Trophoblast cell (in vitro differentiated cells and primary cell): ENCODE measurements at regions not wholly inside any gene's neighbourhood (a gene's known extent, or its start where the extent isn't known, plus 50 kb on each side); places are given as distances from the start of the nearest gene placed in this dataset.

Source experiments
- DNase-seq, 2 donors: peaks; one replicate each; pipeline ENCODE4 v3.0.0-alpha.2; 2016
- H2AFZ ChIP-seq: 2 replicates; pipeline ENCODE4 v1.6.1; 2013; ENCODE audit warnings: low read length, moderate library complexity, mild to moderate bottlenecking; ENCODE audit not compliant: insufficient read depth, poor library complexity
- H2AK5ac ChIP-seq: 2 replicates; pipeline ENCODE4 v1.6.1; 2013; ENCODE audit warnings: mild to moderate bottlenecking, low read length
- H2BK120ac ChIP-seq: 2 replicates; pipeline ENCODE4 v1.6.1; 2013; ENCODE audit warnings: low read length, mild to moderate bottlenecking, moderate library complexity; ENCODE audit not compliant: insufficient read depth, poor library complexity
- H2BK12ac ChIP-seq: 2 replicates; pipeline ENCODE4 v1.6.1; 2013; ENCODE audit warnings: mild to moderate bottlenecking, low read length, moderate library complexity
- H2BK5ac ChIP-seq: 2 replicates; pipeline ENCODE4 v1.6.1; 2013; ENCODE audit warnings: low read length, low read depth, moderate library complexity, mild to moderate bottlenecking; ENCODE audit not compliant: poor library complexity
- H3K14ac ChIP-seq: 2 replicates; pipeline ENCODE4 v1.6.1; 2013; ENCODE audit warnings: mild to moderate bottlenecking, low read length
- H3K18ac ChIP-seq: 2 replicates; pipeline ENCODE4 v1.6.1; 2013; ENCODE audit warnings: mild to moderate bottlenecking, low read length
- H3K23ac ChIP-seq: 2 replicates; pipeline ENCODE4 v1.6.1; 2013; ENCODE audit warnings: low read length
- H3K27ac ChIP-seq: 2 replicates; pipeline ENCODE4 v1.5.1; 2013; ENCODE audit warnings: low read depth, mild to moderate bottlenecking, inconsistent platforms, low read length, moderate library complexity
- H3K27me3 ChIP-seq: 2 replicates; pipeline ENCODE4 v1.6.1; 2013; ENCODE audit warnings: inconsistent platforms, mild to moderate bottlenecking, low read length, moderate library complexity; ENCODE audit not compliant: insufficient read depth
- H3K36me3 ChIP-seq, 2 experiments: 1 replicate in 1 of 2; 2 replicates in 1 of 2; pipeline ENCODE4 v1.6.1; 2013; ENCODE audit warnings: low read length in 2 of 2, mild to moderate bottlenecking in 2 of 2, moderate library complexity in 1 of 2; ENCODE audit not compliant: insufficient read depth in 2 of 2, control insufficient read depth in 1 of 2
- H3K4ac ChIP-seq: 2 replicates; pipeline ENCODE4 v1.6.1; 2013; ENCODE audit warnings: low read depth, mild to moderate bottlenecking, low read length, moderate library complexity
- H3K4me1 ChIP-seq, 2 experiments: 1 replicate in 1 of 2; 2 replicates in 1 of 2; pipeline ENCODE4 v1.6.1; 2013; ENCODE audit warnings: low read length in 2 of 2, mild to moderate bottlenecking in 2 of 2, moderate library complexity in 1 of 2; ENCODE audit not compliant: insufficient read depth in 2 of 2, control insufficient read depth in 1 of 2
- H3K4me2 ChIP-seq: 2 replicates; pipeline ENCODE4 v1.6.1; 2013; ENCODE audit warnings: inconsistent platforms, mild to moderate bottlenecking, low read length, moderate library complexity
- H3K4me3 ChIP-seq: 2 replicates; pipeline ENCODE4 v1.5.1; 2013; ENCODE audit warnings: mild to moderate bottlenecking, low read depth, low read length, inconsistent platforms
- H3K79me1 ChIP-seq: one replicate; pipeline ENCODE4 v1.6.1; 2013; ENCODE audit warnings: low read length
- H3K79me2 ChIP-seq: 2 replicates; pipeline ENCODE4 v1.6.1; 2013; ENCODE audit warnings: low read length, mild to moderate bottlenecking; ENCODE audit not compliant: control insufficient read depth, insufficient read depth, poor library complexity
- H3K9ac ChIP-seq: 2 replicates; pipeline ENCODE4 v1.6.1; 2013; ENCODE audit warnings: mild to moderate bottlenecking, low read length
- H3K9me3 ChIP-seq: 2 replicates; pipeline ENCODE4 v1.6.1; 2013; ENCODE audit warnings: low read depth, mild to moderate bottlenecking, control low read depth, inconsistent platforms, low read length; ENCODE audit not compliant: insufficient read depth
- H4K12ac ChIP-seq: 2 replicates; pipeline ENCODE4 v1.6.1; 2013; ENCODE audit warnings: low read depth, mild to moderate bottlenecking, low read length, moderate library complexity
- H4K8ac ChIP-seq: 2 replicates; pipeline ENCODE4 v1.6.1; 2013; ENCODE audit warnings: low read depth, mild to moderate bottlenecking, low read length, moderate library complexity
- H4K91ac ChIP-seq: one replicate; pipeline ENCODE4 v1.6.1; 2013; ENCODE audit warnings: low read depth, mild to moderate bottlenecking, low read length, moderate library complexity
- WGBS: extraction: QIAGEN DNeasy Blood & Tissue Kit; methylation state at CpG from one replicate; pipeline ENCODE4 v1.1.7; 2013; ENCODE audit warnings: missing lambda C conversion rate; ENCODE audit not compliant: insufficient read length, insufficient coverage; ENCODE audit errors: extremely low coverage; 5-methylcytosine and 5-hydroxymethylcytosine counted together

GRCh38 chr17:54009502-54009901 is 186.8 kb downstream of the KIF2B start:
- Histone ChIP-seq H2BK5ac (no peak overlapping the region), H3K79me1 (no peaks in the 10 kb centered on the region), H3K23ac (no peak overlapping the region), H3K4ac (no peak overlapping the region), H2AK5ac (no peak overlapping the region), H3K9ac (no peak overlapping the region), H3K4me3 (no peak overlapping the region), H3K18ac (no peak overlapping the region), H3K4me1 (no peaks in the 10 kb centered on the region), H3K36me3 (no peaks in the 10 kb centered on the region), H3K9me3 (no peaks in the 10 kb centered on the region), H3K27ac (no peak overlapping the region), H3K14ac (no peak overlapping the region), H3K79me2 (no peaks in the 10 kb centered on the region), H4K12ac (no peak overlapping the region), H3K4me2 (no peak overlapping the region), H2BK12ac (no peak overlapping the region), H2AFZ (no peak overlapping the region), H4K91ac (no peak overlapping the region), H4K8ac (no peak overlapping the region), H3K27me3 (no peaks in the 10 kb centered on the region), H2BK120ac (no peak overlapping the region)
- DNase-seq = no peak
- no CpG with 5 or more reads among the region's 4 CpGs for WGBS

DNA sequence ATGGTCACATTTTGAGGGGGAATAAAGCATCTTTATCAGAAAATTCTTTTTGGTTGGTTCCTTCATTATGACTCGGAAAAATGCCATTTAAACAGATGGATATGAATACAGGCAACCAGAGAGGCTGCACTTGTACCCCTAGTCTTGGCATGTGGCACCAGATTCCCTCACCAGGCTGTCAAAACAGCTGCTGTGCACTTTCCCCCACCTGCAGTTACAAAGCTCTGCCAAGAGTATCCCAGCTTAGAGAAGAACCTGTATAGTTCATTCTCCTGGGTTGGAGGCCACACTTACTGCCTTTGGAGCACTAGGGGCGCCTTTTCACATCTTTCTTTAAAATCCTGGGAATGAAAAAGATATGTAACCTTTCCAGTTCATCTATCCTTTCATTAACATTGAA is 190.3 kb downstream of the KIF2B start:
- no peak overlapping the region for H3K4me3 ChIP-seq
- H3K9me3 ChIP-seq = no peaks in the 10 kb centered on the region
- H3K18ac ChIP-seq = no peak overlapping the region
- H2BK5ac ChIP-seq = no peak overlapping the region
- H3K27ac ChIP-seq = no peak overlapping the region
- H2BK12ac ChIP-seq = no peak overlapping the region
- H3K23ac ChIP-seq = no peak overlapping the region
- no peak overlapping the region for H2BK120ac ChIP-seq
- H4K12ac ChIP-seq = no peak overlapping the region
- no peak overlapping the region for H3K9ac ChIP-seq
- H3K4me2 ChIP-seq = no peak overlapping the region
- WGBS = no CpG with 5 or more reads among the region's 2 CpGs
- no peak overlapping the region for H3K4ac ChIP-seq
- no peaks in the 10 kb centered on the region for H3K79me1 ChIP-seq
- H4K91ac ChIP-seq = no peak overlapping the region
- no peaks in the 10 kb centered on the region for H3K79me2 ChIP-seq
- H3K36me3 ChIP-seq = no peaks in the 10 kb centered on the region
- DNase-seq = no peak
- H3K27me3 ChIP-seq = no peaks in the 10 kb centered on the region
- no peak overlapping the region for H2AK5ac ChIP-seq
- H3K4me1 ChIP-seq = no peaks in the 10 kb centered on the region
- no peak overlapping the region for H2AFZ ChIP-seq
- no peak overlapping the region for H3K14ac ChIP-seq
- H4K8ac ChIP-seq = no peak overlapping the region

DNA sequence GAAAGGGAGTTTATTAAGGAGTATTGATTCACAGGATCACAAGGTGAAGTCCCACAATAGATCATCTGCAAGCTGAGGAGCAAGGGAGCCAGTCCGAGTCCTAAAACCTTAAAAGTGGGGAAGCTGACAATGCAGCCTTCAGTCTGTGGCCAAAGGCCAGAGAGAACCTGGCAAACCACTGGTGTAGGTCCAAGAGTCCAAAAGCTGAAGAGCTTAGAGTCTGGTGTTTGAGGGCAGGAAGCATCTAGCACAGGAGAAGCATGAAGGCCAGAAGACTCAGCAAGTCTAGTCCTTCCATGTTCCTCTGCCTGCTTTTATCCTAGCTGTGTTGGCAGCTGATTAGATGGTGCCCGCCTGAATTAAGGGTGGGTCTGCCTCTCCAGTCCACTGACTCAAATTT is 193.0 kb downstream of the KIF2B start:
- no peak overlapping the region for H2BK12ac ChIP-seq
- H3K9ac ChIP-seq = no peak overlapping the region
- H3K4me3 ChIP-seq = no peak overlapping the region
- no peak overlapping the region for H2BK5ac ChIP-seq
- no peaks in the 10 kb centered on the region for H3K4me1 ChIP-seq
- no peak overlapping the region for H3K4me2 ChIP-seq
- no peaks in the 10 kb centered on the region for H3K9me3 ChIP-seq
- no peak overlapping the region for H3K4ac ChIP-seq
- no peaks in the 10 kb centered on the region for H3K79me1 ChIP-seq
- no peak overlapping the region for H3K23ac ChIP-seq
- no peaks in the 10 kb centered on the region for H3K36me3 ChIP-seq
- no peak overlapping the region for H3K14ac ChIP-seq
- no peak overlapping the region for H2BK120ac ChIP-seq
- H3K27ac ChIP-seq = no peak overlapping the region
- no peaks in the 10 kb centered on the region for H3K79me2 ChIP-seq
- H3K27me3 ChIP-seq = no peaks in the 10 kb centered on the region
- no peak overlapping the region for H2AK5ac ChIP-seq
- no peak for DNase-seq
- no peak overlapping the region for H2AFZ ChIP-seq
- WGBS = no CpG with 5 or more reads among the region's 2 CpGs
- no peak overlapping the region for H4K8ac ChIP-seq
- no peak overlapping the region for H4K12ac ChIP-seq
- H3K18ac ChIP-seq = no peak overlapping the region
- H4K91ac ChIP-seq = no peak overlapping the region

- Histone ChIP-seq H3K14ac (no peak overlapping the region), H3K9ac (no peak overlapping the region), H2AK5ac (no peak overlapping the region), H3K4me1 (no peaks in the 10 kb centered on the region), H3K4ac (no peak overlapping the region), H4K12ac (no peak overlapping the region), H3K23ac (no peak overlapping the region), H3K4me2 (no peak overlapping the region), H3K9me3 (no peaks in the 10 kb centered on the region), H4K91ac (no peak overlapping the region), H3K4me3 (no peak overlapping the region), H3K79me1 (no peaks in the 10 kb centered on the region), H2BK120ac (no peak overlapping the region), H3K79me2 (no peaks in the 10 kb centered on the region), H2BK12ac (no peak overlapping the region), H3K36me3 (no peaks in the 10 kb centered on the region), H2BK5ac (no peak overlapping the region), H3K27ac (no peak overlapping the region), H3K27me3 (no peaks in the 10 kb centered on the region), H2AFZ (no peak overlapping the region), H3K18ac (no peak overlapping the region), H4K8ac (no peak overlapping the region)
- whole genome bisulfite sequencing = no CpG with 5 or more reads among the region's 1 CpG
- DNase-seq = no peak
These were observed 198.7 kb downstream of the KIF2B start for GRCh38 chr17:54021418-54021817.
